Peyer's patch (tissue), 4 donors: ENCODE measurements at regions not wholly inside any gene's neighbourhood (a gene's known extent, or its start where the extent isn't known, plus 50 kb on each side); places are given as distances from the start of the nearest gene placed in this dataset.

Source experiments
- DNase-seq, 3 donors: peaks; one replicate each; pipeline ENCODE4 v3.0.0-alpha.2; 2017 to 2019
- H3K27ac ChIP-seq, 4 donors: fragments of 200-600 bp; sonication (generic); one replicate each; pipeline ENCODE4 v1.5.1; 2016 to 2019
- H3K27me3 ChIP-seq, 2 donors: fragments of 200-600 bp; sonication (generic); one replicate each; pipeline ENCODE4 v1.5.1; 2019
- H3K36me3 ChIP-seq, 3 donors: fragments of 200-600 bp; sonication (generic); one replicate each; pipeline ENCODE4 v1.5.1; 2016 to 2019
- H3K4me1 ChIP-seq, 4 donors: fragments of 200-600 bp; sonication (generic); one replicate each; pipeline ENCODE4 v1.5.1; 2016 to 2019
- H3K4me3 ChIP-seq, 4 donors: fragments of 200-600 bp; sonication (generic); 1 replicate in 3 of 4; 2 replicates in 1 of 4; pipeline ENCODE4 v1.5.1; 2016 to 2019; ENCODE audit warnings: mild to moderate bottlenecking in 1 of 4
- H3K9me3 ChIP-seq, 4 donors: fragments of 200-600 bp; sonication (generic); one replicate each; pipeline ENCODE4 v1.5.1; 2016 to 2019; ENCODE audit warnings: mild to moderate bottlenecking in 1 of 4
- POLR2A ChIP-seq, 2 donors: fragments of 450-650 bp; IDR thresholded peaks; one replicate each; pipeline ENCODE4 v1.5.1; 2017; ENCODE audit warnings: antibody characterized with exemption in 2 of 2, mild to moderate bottlenecking in 2 of 2, moderate library complexity in 2 of 2
- TF ChIP-seq, protein P1 (sequence below), 6 experiments: fragments of 450-650 bp in 4 of 6; fragments of 200-600 bp in 2 of 6; sonication (generic) in 1 of 6; IDR thresholded peaks; one replicate each; pipeline ENCODE4 v1.5.1; 2017 to 2019; ENCODE audit warnings: antibody characterized with exemption in 6 of 6, mild to moderate bottlenecking in 3 of 6, moderate library complexity in 1 of 6

DNA sequence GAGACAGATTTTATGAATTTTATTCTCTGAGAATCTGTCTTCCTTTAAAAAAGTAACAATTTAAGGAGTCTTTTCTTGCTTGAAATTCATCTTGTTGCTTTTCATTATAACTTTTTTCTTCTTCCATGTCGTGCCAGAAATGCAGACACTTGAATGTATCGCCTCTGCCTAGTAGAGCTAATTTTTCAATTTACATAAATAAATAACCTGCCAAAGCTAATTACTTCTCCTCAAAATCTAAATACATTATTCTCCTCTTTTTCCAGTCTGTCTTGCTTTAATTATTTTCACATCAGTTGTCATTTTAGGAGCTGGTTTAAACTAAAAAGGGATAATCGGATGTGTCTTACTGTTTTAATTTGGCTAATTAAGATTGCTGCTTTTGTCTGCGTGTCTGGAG is 711.1 kb upstream of the SEL1L start:
- TF ChIP-seq, protein P1, sequence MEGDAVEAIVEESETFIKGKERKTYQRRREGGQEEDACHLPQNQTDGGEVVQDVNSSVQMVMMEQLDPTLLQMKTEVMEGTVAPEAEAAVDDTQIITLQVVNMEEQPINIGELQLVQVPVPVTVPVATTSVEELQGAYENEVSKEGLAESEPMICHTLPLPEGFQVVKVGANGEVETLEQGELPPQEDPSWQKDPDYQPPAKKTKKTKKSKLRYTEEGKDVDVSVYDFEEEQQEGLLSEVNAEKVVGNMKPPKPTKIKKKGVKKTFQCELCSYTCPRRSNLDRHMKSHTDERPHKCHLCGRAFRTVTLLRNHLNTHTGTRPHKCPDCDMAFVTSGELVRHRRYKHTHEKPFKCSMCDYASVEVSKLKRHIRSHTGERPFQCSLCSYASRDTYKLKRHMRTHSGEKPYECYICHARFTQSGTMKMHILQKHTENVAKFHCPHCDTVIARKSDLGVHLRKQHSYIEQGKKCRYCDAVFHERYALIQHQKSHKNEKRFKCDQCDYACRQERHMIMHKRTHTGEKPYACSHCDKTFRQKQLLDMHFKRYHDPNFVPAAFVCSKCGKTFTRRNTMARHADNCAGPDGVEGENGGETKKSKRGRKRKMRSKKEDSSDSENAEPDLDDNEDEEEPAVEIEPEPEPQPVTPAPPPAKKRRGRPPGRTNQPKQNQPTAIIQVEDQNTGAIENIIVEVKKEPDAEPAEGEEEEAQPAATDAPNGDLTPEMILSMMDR (IDR thresholded peaks at IDR 0.05), result no peak
- no peak for TF ChIP-seq POLR2A (IDR thresholded peaks at IDR 0.05)
- H3K27me3 ChIP-seq, result no peaks in the 10 kb centered on the region
- no peak for DNase-seq
- H3K9me3 ChIP-seq, result no peaks in the 10 kb centered on the region
- no peaks in the 10 kb centered on the region for H3K4me1 ChIP-seq
- H3K4me3 ChIP-seq, result no peak overlapping the region
- H3K36me3 ChIP-seq, result no peaks in the 10 kb centered on the region
- H3K27ac ChIP-seq, result no peak overlapping the region

DNA sequence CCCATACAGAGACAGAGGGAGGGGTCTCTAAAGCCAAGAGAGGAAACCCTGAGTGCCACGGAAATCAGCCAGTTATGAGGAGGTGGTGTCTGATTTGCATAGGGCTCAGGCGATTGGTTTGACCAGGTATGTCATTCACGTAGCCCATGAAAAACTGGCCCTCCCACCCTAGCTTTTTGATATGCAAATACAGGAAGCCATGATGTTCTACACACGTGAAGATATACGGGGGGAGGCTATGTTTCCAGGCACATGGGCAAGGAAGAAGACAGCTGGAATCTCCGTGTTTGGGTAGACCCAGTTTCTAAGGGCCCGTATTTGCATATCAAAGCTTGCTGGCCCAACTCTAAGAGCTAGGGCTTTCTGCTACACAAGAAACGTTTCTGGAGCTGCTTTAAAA is 717.8 kb upstream of the SEL1L start:
- no peaks in the 10 kb centered on the region for H3K36me3 ChIP-seq
- H3K4me1 ChIP-seq, result no peaks in the 10 kb centered on the region
- no peak overlapping the region for H3K4me3 ChIP-seq
- TF ChIP-seq, protein P1 (IDR thresholded peaks at IDR 0.05), result no peak
- TF ChIP-seq POLR2A (IDR thresholded peaks at IDR 0.05), result no peak
- no peaks in the 10 kb centered on the region for H3K9me3 ChIP-seq
- DNase-seq, result no peak
- no peaks in the 10 kb centered on the region for H3K27me3 ChIP-seq
- H3K27ac ChIP-seq, result no peak overlapping the region

DNA sequence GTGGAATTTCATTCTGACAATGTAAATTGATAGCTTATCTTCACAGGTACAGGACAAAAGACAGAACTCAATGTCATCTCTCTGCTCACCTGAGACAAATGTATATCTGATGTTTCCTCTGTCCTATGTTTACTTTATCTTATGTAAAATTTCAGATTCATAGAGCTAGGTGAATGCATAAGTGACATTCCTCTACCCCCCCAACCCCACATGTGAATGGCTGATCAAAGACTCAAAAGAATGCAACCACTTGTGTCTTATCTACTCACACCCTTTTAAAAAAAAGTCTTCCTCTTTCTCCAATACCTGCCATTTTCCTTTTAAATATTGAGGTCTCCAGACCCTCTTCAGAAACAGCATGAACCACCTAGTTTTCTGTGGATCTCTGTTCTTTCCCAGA is 736.6 kb upstream of the SEL1L start:
- TF ChIP-seq, protein P1 (IDR thresholded peaks at IDR 0.05), result no peak
- no peak for TF ChIP-seq POLR2A (IDR thresholded peaks at IDR 0.05)
- Histone ChIP-seq H3K4me3 (no peak overlapping the region), H3K27ac (no peak overlapping the region), H3K36me3 (no peaks in the 10 kb centered on the region), H3K4me1 (no peaks in the 10 kb centered on the region), H3K9me3 (no peaks in the 10 kb centered on the region), H3K27me3 (no peaks in the 10 kb centered on the region)
- DNase-seq, result no peak

DNA sequence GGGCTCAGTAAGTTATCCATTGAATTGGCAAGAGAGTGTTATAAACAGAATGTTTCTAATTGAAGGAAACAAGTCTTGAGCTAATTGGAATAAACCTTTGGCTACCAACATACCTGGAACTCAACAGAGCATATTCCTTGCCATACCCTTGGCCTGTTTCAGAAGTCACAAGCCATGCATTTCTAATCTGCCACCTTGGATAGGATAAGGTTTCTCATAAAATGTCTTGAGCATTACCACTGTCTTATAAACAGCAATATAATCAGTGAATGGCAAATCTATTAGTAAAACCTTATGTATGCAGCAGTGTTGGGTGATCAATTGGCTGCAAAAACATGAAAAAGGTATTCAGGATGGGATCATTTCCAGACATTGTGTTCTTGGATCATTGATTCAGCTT is 765.2 kb upstream of the SEL1L start:
- H3K27me3 ChIP-seq, result no peaks in the 10 kb centered on the region
- no peaks in the 10 kb centered on the region for H3K4me1 ChIP-seq
- no peaks in the 10 kb centered on the region for H3K9me3 ChIP-seq
- no peak overlapping the region for H3K4me3 ChIP-seq
- no peak for DNase-seq
- no peak for TF ChIP-seq POLR2A (IDR thresholded peaks at IDR 0.05)
- TF ChIP-seq, protein P1 (IDR thresholded peaks at IDR 0.05), result no peak
- H3K36me3 ChIP-seq, result no peaks in the 10 kb centered on the region
- H3K27ac ChIP-seq, result no peak overlapping the region

DNA sequence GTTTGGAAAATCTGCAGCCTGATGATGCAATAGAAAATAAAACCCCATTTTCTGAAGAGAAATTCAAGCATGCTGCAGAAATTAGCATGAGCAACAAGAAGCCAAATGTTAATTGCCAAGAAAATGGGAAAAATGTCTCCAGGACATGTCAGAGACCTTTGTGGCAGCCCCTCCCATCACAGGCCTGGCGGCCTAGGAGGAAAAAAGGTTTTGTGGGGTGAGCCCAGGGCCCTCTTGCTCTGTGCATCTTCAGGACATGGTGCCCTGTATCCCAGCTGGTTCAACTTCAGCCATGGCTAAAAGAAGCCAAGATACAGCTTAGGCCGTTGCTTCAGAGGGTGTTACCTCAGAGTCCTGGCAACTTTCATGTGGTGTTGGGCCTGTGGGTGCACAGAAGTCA is 775.5 kb upstream of the SEL1L start:
- H3K4me3 ChIP-seq, result no peak overlapping the region
- peaks cover 0 to 15% (median 0%) of the 10 kb centered on the region in 4 donors for H3K9me3 ChIP-seq
- H3K36me3 ChIP-seq, result no peaks in the 10 kb centered on the region
- H3K4me1 ChIP-seq, result no peaks in the 10 kb centered on the region
- no peak overlapping the region for H3K27ac ChIP-seq
- no peaks in the 10 kb centered on the region for H3K27me3 ChIP-seq
- no peak for DNase-seq
- TF ChIP-seq, protein P1 (IDR thresholded peaks at IDR 0.05), result no peak
- TF ChIP-seq POLR2A (IDR thresholded peaks at IDR 0.05), result no peak

DNA sequence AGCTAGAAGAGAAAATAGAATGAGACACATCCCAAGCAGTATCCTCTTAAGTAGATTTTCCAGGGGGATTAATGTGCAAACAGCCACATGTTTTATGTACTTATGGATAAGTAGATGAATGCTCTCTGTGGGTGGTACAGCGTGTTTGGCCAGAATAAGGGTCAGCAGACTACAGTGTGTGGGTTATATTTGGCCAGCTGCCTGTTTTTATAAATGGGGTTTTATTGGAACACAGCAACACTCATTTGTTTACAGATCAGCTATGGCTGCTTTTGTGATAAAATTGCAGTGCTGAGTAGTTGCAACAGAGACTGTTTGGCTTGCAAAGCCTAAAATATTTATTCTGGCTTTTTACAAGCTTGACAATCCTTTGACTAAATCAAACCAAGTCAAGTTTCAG is 780.2 kb upstream of the SEL1L start:
- no peak for TF ChIP-seq POLR2A (IDR thresholded peaks at IDR 0.05)
- Histone ChIP-seq H3K27me3 (no peaks in the 10 kb centered on the region), H3K36me3 (no peaks in the 10 kb centered on the region), H3K4me1 (no peaks in the 10 kb centered on the region), H3K27ac (no peak overlapping the region), H3K4me3 (no peak overlapping the region), H3K9me3 (peaks cover 0 to 11% (median 0%) of the 10 kb centered on the region in 4 donors)
- DNase-seq, result no peak
